Memory B cell (primary cell): ENCODE measurements at regions not wholly inside any gene's neighbourhood (a gene's known extent, or its start where the extent isn't known, plus 50 kb on each side); places are given as distances from the start of the nearest gene placed in this dataset.

ENCODE experiments used
- ATAC-seq: fragments of 150-1000 bp; cut with Tn5 transposase; 2 replicates; pipeline ENCODE4 v1.10.0; 2021; ENCODE audit warnings: low read depth, mild to moderate bottlenecking, moderate library complexity
- DNase-seq, 2 donors: peaks; one replicate each; pipeline ENCODE4 v3.0.0; 2022; ENCODE audit warnings: low spot score in 2 of 2
- H3K27ac Mint-ChIP-seq: one replicate; pipeline ENCODE4 v1.8.0; 2022; ENCODE audit warnings: mild to moderate bottlenecking, moderate library complexity, mixed read lengths
- H3K27me3 Mint-ChIP-seq: one replicate; pipeline ENCODE4 v1.8.0; 2022; ENCODE audit warnings: mixed read lengths
- H3K36me3 Mint-ChIP-seq: one replicate; pipeline ENCODE4 v1.8.0; 2022; ENCODE audit warnings: mild to moderate bottlenecking, mixed read lengths
- H3K4me1 Mint-ChIP-seq: one replicate; pipeline ENCODE4 v1.8.0; 2022; ENCODE audit warnings: mixed read lengths
- H3K4me3 Mint-ChIP-seq: one replicate; pipeline ENCODE4 v1.8.0; 2022; ENCODE audit warnings: mild to moderate bottlenecking, moderate library complexity, mixed read lengths
- H3K9me3 Mint-ChIP-seq: one replicate; pipeline ENCODE4 v1.8.0; 2022; ENCODE audit warnings: mixed read lengths

GRCh38 chr3:99502871-99503270 lies 135.5 kb upstream of the COL8A1 start:
- no peaks in the 10 kb centered on the region for H3K9me3 Mint-ChIP-seq
- H3K4me3 Mint-ChIP-seq, result no peak overlapping the region
- DNase-seq, result no peak
- peaks cover 2% of the 10 kb centered on the region for H3K4me1 Mint-ChIP-seq
- ATAC-seq, result no peak
- H3K27ac Mint-ChIP-seq, result no peak overlapping the region
- H3K36me3 Mint-ChIP-seq, result no peaks in the 10 kb centered on the region
- H3K27me3 Mint-ChIP-seq, result no peaks in the 10 kb centered on the region

GRCh38 chr3:99500485-99500884 lies 137.9 kb upstream of the COL8A1 start:
- no peak overlapping the region for H3K4me3 Mint-ChIP-seq
- H3K4me1 Mint-ChIP-seq, result no peaks in the 10 kb centered on the region
- no peak overlapping the region for H3K27ac Mint-ChIP-seq
- DNase-seq (no peak), ATAC-seq (no peak)
- no peaks in the 10 kb centered on the region for H3K27me3 Mint-ChIP-seq
- H3K9me3 Mint-ChIP-seq, result no peaks in the 10 kb centered on the region
- no peaks in the 10 kb centered on the region for H3K36me3 Mint-ChIP-seq

GRCh38 chr3:99499235-99500158 lies 138.9 kb upstream of the COL8A1 start:
- DNase-seq, result no peak
- Mint-ChIP-seq H3K9me3 (no peaks in the 10 kb centered on the region), H3K27me3 (no peaks in the 10 kb centered on the region), H3K4me3 (no peak overlapping the region), H3K4me1 (no peaks in the 10 kb centered on the region), H3K36me3 (no peaks in the 10 kb centered on the region), H3K27ac (no peak overlapping the region)
- ATAC-seq, result no peak

- no peak overlapping the region for H3K27ac Mint-ChIP-seq
- no peak for DNase-seq
- no peaks in the 10 kb centered on the region for H3K4me1 Mint-ChIP-seq
- no peaks in the 10 kb centered on the region for H3K36me3 Mint-ChIP-seq
- H3K9me3 Mint-ChIP-seq, result no peaks in the 10 kb centered on the region
- no peak for ATAC-seq
- no peak overlapping the region for H3K4me3 Mint-ChIP-seq
- no peaks in the 10 kb centered on the region for H3K27me3 Mint-ChIP-seq
These were observed 139.7 kb upstream of the COL8A1 start for GRCh38 chr3:99498550-99499234.

GRCh38 chr3:99487894-99488293 lies 150.5 kb upstream of the COL8A1 start:
- Mint-ChIP-seq H3K27ac (no peak overlapping the region), H3K9me3 (peaks cover 12% of the 10 kb centered on the region), H3K36me3 (no peaks in the 10 kb centered on the region), H3K4me3 (no peak overlapping the region), H3K4me1 (no peaks in the 10 kb centered on the region), H3K27me3 (no peaks in the 10 kb centered on the region)
- ATAC-seq, result no peak
- DNase-seq, result no peak

GRCh38 chr3:99485286-99485685 lies 153.1 kb upstream of the COL8A1 start:
- no peaks in the 10 kb centered on the region for H3K27me3 Mint-ChIP-seq
- DNase-seq (no peak), ATAC-seq (no peak)
- no peaks in the 10 kb centered on the region for H3K36me3 Mint-ChIP-seq
- H3K9me3 Mint-ChIP-seq, result peaks cover 11% of the 10 kb centered on the region
- no peaks in the 10 kb centered on the region for H3K4me1 Mint-ChIP-seq
- H3K4me3 Mint-ChIP-seq, result no peak overlapping the region
- no peak overlapping the region for H3K27ac Mint-ChIP-seq

GRCh38 chr3:99484871-99485270 lies 153.5 kb upstream of the COL8A1 start:
- ATAC-seq, result no peak
- no peak for DNase-seq
- Mint-ChIP-seq H3K4me1 (no peaks in the 10 kb centered on the region), H3K9me3 (peaks cover 8% of the 10 kb centered on the region), H3K27ac (no peak overlapping the region), H3K27me3 (no peaks in the 10 kb centered on the region), H3K4me3 (no peak overlapping the region), H3K36me3 (no peaks in the 10 kb centered on the region)

GRCh38 chr3:99483841-99484240 lies 154.6 kb upstream of the COL8A1 start:
- H3K4me1 Mint-ChIP-seq, result no peaks in the 10 kb centered on the region
- H3K9me3 Mint-ChIP-seq, result peaks cover 7% of the 10 kb centered on the region
- H3K36me3 Mint-ChIP-seq, result no peaks in the 10 kb centered on the region
- no peak overlapping the region for H3K27ac Mint-ChIP-seq
- H3K27me3 Mint-ChIP-seq, result no peaks in the 10 kb centered on the region
- ATAC-seq, result no peak
- H3K4me3 Mint-ChIP-seq, result no peak overlapping the region
- no peak for DNase-seq

GRCh38 chr3:99482191-99482590 lies 156.2 kb upstream of the COL8A1 start:
- Mint-ChIP-seq H3K27ac (no peak overlapping the region), H3K9me3 (no peaks in the 10 kb centered on the region), H3K4me3 (no peak overlapping the region), H3K27me3 (no peaks in the 10 kb centered on the region), H3K4me1 (no peaks in the 10 kb centered on the region), H3K36me3 (no peaks in the 10 kb centered on the region)
- no peak for DNase-seq
- no peak for ATAC-seq

- Mint-ChIP-seq H3K4me3 (no peak overlapping the region), H3K36me3 (no peaks in the 10 kb centered on the region), H3K9me3 (no peaks in the 10 kb centered on the region), H3K27ac (no peak overlapping the region), H3K27me3 (no peaks in the 10 kb centered on the region), H3K4me1 (no peaks in the 10 kb centered on the region)
- ATAC-seq (no peak), DNase-seq (no peak)
These were observed 156.8 kb upstream of the COL8A1 start for GRCh38 chr3:99481561-99481960.

GRCh38 chr3:99479768-99480167 lies 158.6 kb upstream of the COL8A1 start:
- no peaks in the 10 kb centered on the region for H3K9me3 Mint-ChIP-seq
- H3K4me1 Mint-ChIP-seq, result no peaks in the 10 kb centered on the region
- ATAC-seq (no peak), DNase-seq (no peak)
- no peaks in the 10 kb centered on the region for H3K36me3 Mint-ChIP-seq
- no peak overlapping the region for H3K4me3 Mint-ChIP-seq
- no peak overlapping the region for H3K27ac Mint-ChIP-seq
- no peaks in the 10 kb centered on the region for H3K27me3 Mint-ChIP-seq

GRCh38 chr3:99477650-99478049 lies 160.7 kb upstream of the COL8A1 start:
- no peak overlapping the region for H3K4me3 Mint-ChIP-seq
- no peaks in the 10 kb centered on the region for H3K27me3 Mint-ChIP-seq
- no peaks in the 10 kb centered on the region for H3K9me3 Mint-ChIP-seq
- no peak for DNase-seq
- no peaks in the 10 kb centered on the region for H3K4me1 Mint-ChIP-seq
- no peak for ATAC-seq
- no peak overlapping the region for H3K27ac Mint-ChIP-seq
- no peaks in the 10 kb centered on the region for H3K36me3 Mint-ChIP-seq

GRCh38 chr3:99475229-99475628 lies 163.2 kb upstream of the COL8A1 start:
- Mint-ChIP-seq H3K4me3 (no peak overlapping the region), H3K36me3 (no peaks in the 10 kb centered on the region), H3K27me3 (no peaks in the 10 kb centered on the region), H3K4me1 (no peaks in the 10 kb centered on the region), H3K27ac (no peak overlapping the region), H3K9me3 (no peaks in the 10 kb centered on the region)
- DNase-seq (no peak), ATAC-seq (no peak)

- Mint-ChIP-seq H3K27me3 (no peaks in the 10 kb centered on the region), H3K36me3 (no peaks in the 10 kb centered on the region), H3K4me1 (no peaks in the 10 kb centered on the region), H3K27ac (no peak overlapping the region), H3K4me3 (no peak overlapping the region), H3K9me3 (no peaks in the 10 kb centered on the region)
- no peak for DNase-seq
- ATAC-seq, result no peak
These were observed 163.6 kb upstream of the COL8A1 start for GRCh38 chr3:99474776-99475175.
